Fibroblast of lung (primary cell): ENCODE measurements at regions not wholly inside any gene's neighbourhood (a gene's known extent, or its start where the extent isn't known, plus 50 kb on each side); places are given as distances from the start of the nearest gene placed in this dataset.

Experiments
- DNase-seq, 2 donors: peaks; one replicate each; pipeline versions ENCODE4 v3.0.0 to v3.0.0-alpha.2; 2010; ENCODE audit warnings: low read depth in 2 of 2
- H2AFZ ChIP-seq: 2 replicates; pipeline ENCODE4 v1.5.1; 2012; ENCODE audit warnings: low read length, control low read depth, inconsistent platforms
- H3K27ac ChIP-seq: 2 replicates; pipeline ENCODE4 v1.5.1; 2011; ENCODE audit warnings: low read length, control low read depth; ENCODE audit not compliant: insufficient read depth
- H3K27me3 ChIP-seq: 2 replicates; pipeline ENCODE4 v1.5.1; 2011; ENCODE audit warnings: mild to moderate bottlenecking, low read length; ENCODE audit not compliant: control insufficient read depth, insufficient read depth
- H3K36me3 ChIP-seq: 2 replicates; pipeline ENCODE4 v1.5.1; 2011; ENCODE audit warnings: low read length; ENCODE audit not compliant: control insufficient read depth, insufficient read depth
- H3K4me1 ChIP-seq: 2 replicates; pipeline ENCODE4 v1.5.1; 2011; ENCODE audit warnings: low read length; ENCODE audit not compliant: control insufficient read depth, insufficient read depth; ENCODE audit errors: extremely low read depth
- H3K4me2 ChIP-seq: 2 replicates; pipeline ENCODE4 v1.5.1; 2011; ENCODE audit warnings: low read length, control low read depth; ENCODE audit not compliant: insufficient read depth; ENCODE audit errors: extremely low read depth
- H3K4me3 ChIP-seq, 4 experiments: fragments of 200-600 bp in 1 of 4; sonication (generic) in 1 of 4; replicated peaks in 1 of 4; 2 replicates each; pipeline ENCODE4 v1.5.1; 2011 to 2016; ENCODE audit warnings: low read length in 4 of 4, low read depth in 3 of 4, mild to moderate bottlenecking in 3 of 4, control low read depth in 2 of 4, inconsistent platforms in 1 of 4, mixed read lengths in 1 of 4; ENCODE audit not compliant: insufficient read depth in 1 of 4; ENCODE audit errors: control extremely low read depth in 1 of 4
- H3K79me2 ChIP-seq: 2 replicates; pipeline ENCODE4 v1.5.1; 2012; ENCODE audit warnings: mild to moderate bottlenecking, low read length, inconsistent platforms; ENCODE audit not compliant: control insufficient read depth, insufficient read depth
- H3K9ac ChIP-seq: 2 replicates; pipeline ENCODE4 v1.5.1; 2011; ENCODE audit warnings: mild to moderate bottlenecking, low read length, control low read depth; ENCODE audit not compliant: insufficient read depth
- H3K9me3 ChIP-seq: 2 replicates; pipeline ENCODE4 v1.5.1; 2012; ENCODE audit warnings: low read depth, low read length; ENCODE audit not compliant: control insufficient read depth, insufficient read depth
- H4K20me1 ChIP-seq: 2 replicates; pipeline ENCODE4 v1.5.1; 2011; ENCODE audit warnings: low read length; ENCODE audit not compliant: control insufficient read depth, insufficient read depth; ENCODE audit errors: extremely low read depth
- CTCF ChIP-seq, 2 donors: IDR thresholded peaks in 1 of 2; conservative IDR thresholded peaks in 1 of 2; 1 replicate in 1 of 2; 2 replicates in 1 of 2; pipeline ENCODE4 v1.5.1; 2011 to 2012; ENCODE audit warnings: low read length in 2 of 2, control low read depth in 1 of 2, inconsistent platforms in 1 of 2, low read depth in 1 of 2, mild to moderate bottlenecking in 1 of 2
- EZH2 ChIP-seq: IDR thresholded peaks from 2 replicates; pipeline ENCODE4 v1.5.1; 2012; ENCODE audit warnings: low read length, control low read depth, mild to moderate bottlenecking; ENCODE audit errors: missing control alignments

- no peak overlapping the region for H2AFZ ChIP-seq
Measured at GRCh38 chr1:11414926-11415538, 63.9 kb upstream of the DISP3 start.

GRCh38 chr1:11417162-11417561 lies 61.8 kb upstream of the DISP3 start:
- DNase-seq: no peak
- Histone ChIP-seq H3K9ac (no peak overlapping the region), H3K4me1 (no peaks in the 10 kb centered on the region), H3K36me3 (no peaks in the 10 kb centered on the region), H3K27ac (no peak overlapping the region), H3K9me3 (no peaks in the 10 kb centered on the region), H3K4me3 (no peak overlapping the region), H4K20me1 (no peaks in the 10 kb centered on the region), H3K4me2 (no peak overlapping the region), H2AFZ (no peak overlapping the region), H3K27me3 (no peaks in the 10 kb centered on the region), H3K79me2 (no peaks in the 10 kb centered on the region)
- no peak for TF ChIP-seq CTCF (conservative IDR thresholded peaks at IDR 0.05 in 1 of 2, IDR thresholded peaks at IDR 0.05 in 1 of 2; ENCODE audit: low read depth in 1 of 2, low read length in 2 of 2)

More at GRCh38 chr1:11414926-11415538, 63.9 kb upstream of the DISP3 start:
- H3K4me2 ChIP-seq: no peak overlapping the region
- no peak overlapping the region for H3K9ac ChIP-seq
- H4K20me1 ChIP-seq: no peaks in the 10 kb centered on the region
- no peak overlapping the region for H3K4me3 ChIP-seq
- no peaks in the 10 kb centered on the region for H3K9me3 ChIP-seq
- no peak for DNase-seq
- no peaks in the 10 kb centered on the region for H3K4me1 ChIP-seq
- H3K27me3 ChIP-seq: no peaks in the 10 kb centered on the region
- H3K79me2 ChIP-seq: no peaks in the 10 kb centered on the region
- H3K36me3 ChIP-seq: no peaks in the 10 kb centered on the region
- TF ChIP-seq CTCF (conservative IDR thresholded peaks at IDR 0.05 in 1 of 2, IDR thresholded peaks at IDR 0.05 in 1 of 2; ENCODE audit: low read depth in 1 of 2, low read length in 2 of 2) (no peak), EZH2 (no peak)
- no peak overlapping the region for H3K27ac ChIP-seq

GRCh38 chr1:11418056-11418455 lies 60.9 kb upstream of the DISP3 start:
- DNase-seq: no peak
- H3K4me1 ChIP-seq: no peaks in the 10 kb centered on the region
- H2AFZ ChIP-seq: no peak overlapping the region
- no peaks in the 10 kb centered on the region for H3K27me3 ChIP-seq
- H3K36me3 ChIP-seq: no peaks in the 10 kb centered on the region
- H3K9me3 ChIP-seq: no peaks in the 10 kb centered on the region
- no peak overlapping the region for H3K9ac ChIP-seq
- no peak overlapping the region for H3K27ac ChIP-seq
- H3K4me3 ChIP-seq: no peak overlapping the region
- TF ChIP-seq EZH2 (no peak), CTCF (conservative IDR thresholded peaks at IDR 0.05 in 1 of 2, IDR thresholded peaks at IDR 0.05 in 1 of 2; ENCODE audit: low read depth in 1 of 2, low read length in 2 of 2) (no peak)
- H3K79me2 ChIP-seq: no peaks in the 10 kb centered on the region
- no peaks in the 10 kb centered on the region for H4K20me1 ChIP-seq
- no peak overlapping the region for H3K4me2 ChIP-seq
